ENCODE measurements at regions not wholly inside any gene's neighbourhood (a gene's known extent, or its start where the extent isn't known, plus 50 kb on each side); places are given as distances from the start of the nearest gene placed in this dataset.

DNA sequence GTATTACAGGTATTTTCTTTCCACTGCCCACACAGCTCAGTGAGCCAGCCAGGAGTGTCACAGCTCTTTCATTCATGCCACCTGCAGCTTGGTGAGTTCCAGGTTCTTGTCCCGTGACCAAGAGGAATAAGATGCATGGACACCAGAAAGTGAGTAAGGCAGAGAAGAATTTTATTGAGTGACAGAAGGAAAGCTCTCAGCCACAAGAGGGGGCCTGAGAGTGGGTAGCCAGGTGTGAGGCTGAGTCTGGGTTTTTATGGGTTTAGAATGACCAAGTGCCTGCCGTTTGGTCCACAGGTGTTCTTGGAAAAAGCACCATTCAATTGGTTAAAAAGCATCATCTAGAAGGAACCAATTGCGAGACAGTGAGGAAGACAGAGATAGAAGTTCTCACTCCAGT lies 1097.1 kb upstream of the SLC39A10 start (continued):
- no peak for TF ChIP-seq CBX8 (IDR thresholded peaks at IDR 0.05; ENCODE audit: borderline replicate concordance, low read depth, low read length)
